ENCODE measurements at regions not wholly inside any gene's neighbourhood (a gene's known extent, or its start where the extent isn't known, plus 50 kb on each side); places are given as distances from the start of the nearest gene placed in this dataset.

- no peak for TF ChIP-seq CREB1 (CRISPR knock-in tag; IDR thresholded peaks at IDR 0.05; ENCODE audit: low read depth)
- TF ChIP-seq, protein P1, sequence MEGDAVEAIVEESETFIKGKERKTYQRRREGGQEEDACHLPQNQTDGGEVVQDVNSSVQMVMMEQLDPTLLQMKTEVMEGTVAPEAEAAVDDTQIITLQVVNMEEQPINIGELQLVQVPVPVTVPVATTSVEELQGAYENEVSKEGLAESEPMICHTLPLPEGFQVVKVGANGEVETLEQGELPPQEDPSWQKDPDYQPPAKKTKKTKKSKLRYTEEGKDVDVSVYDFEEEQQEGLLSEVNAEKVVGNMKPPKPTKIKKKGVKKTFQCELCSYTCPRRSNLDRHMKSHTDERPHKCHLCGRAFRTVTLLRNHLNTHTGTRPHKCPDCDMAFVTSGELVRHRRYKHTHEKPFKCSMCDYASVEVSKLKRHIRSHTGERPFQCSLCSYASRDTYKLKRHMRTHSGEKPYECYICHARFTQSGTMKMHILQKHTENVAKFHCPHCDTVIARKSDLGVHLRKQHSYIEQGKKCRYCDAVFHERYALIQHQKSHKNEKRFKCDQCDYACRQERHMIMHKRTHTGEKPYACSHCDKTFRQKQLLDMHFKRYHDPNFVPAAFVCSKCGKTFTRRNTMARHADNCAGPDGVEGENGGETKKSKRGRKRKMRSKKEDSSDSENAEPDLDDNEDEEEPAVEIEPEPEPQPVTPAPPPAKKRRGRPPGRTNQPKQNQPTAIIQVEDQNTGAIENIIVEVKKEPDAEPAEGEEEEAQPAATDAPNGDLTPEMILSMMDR (conservative IDR thresholded peaks at IDR 0.05; ENCODE audit: low read depth in 2 of 2), result no peak
- no peak for TF ChIP-seq EZH2 (IDR thresholded peaks at IDR 0.05; ENCODE audit: low read depth, unreplicated experiment)
- no peak for TF ChIP-seq POLR2AphosphoS5 (IDR thresholded peaks at IDR 0.05; ENCODE audit: low read depth)
- no peak for TF ChIP-seq EZH2phosphoT487 (IDR thresholded peaks at IDR 0.05; ENCODE audit: unreplicated experiment)
- no peak for TF ChIP-seq STAT1 (IDR thresholded peaks at IDR 0.05; ENCODE audit: unreplicated experiment)
- no peak for TF ChIP-seq REST (IDR thresholded peaks at IDR 0.05; ENCODE audit: unreplicated experiment)
- TF ChIP-seq ZNF331 (CRISPR knock-in tag; IDR thresholded peaks at IDR 0.05; ENCODE audit: low read depth), result no peak
- TF ChIP-seq NANOG (IDR thresholded peaks at IDR 0.05; ENCODE audit: borderline replicate concordance), result no peak
- no peak for TF ChIP-seq JUNB (IDR thresholded peaks at IDR 0.05; ENCODE audit: unreplicated experiment)
- TF ChIP-seq ZNF114 (CRISPR knock-in tag; IDR thresholded peaks at IDR 0.05), result no peak
- TF ChIP-seq, protein P2, sequence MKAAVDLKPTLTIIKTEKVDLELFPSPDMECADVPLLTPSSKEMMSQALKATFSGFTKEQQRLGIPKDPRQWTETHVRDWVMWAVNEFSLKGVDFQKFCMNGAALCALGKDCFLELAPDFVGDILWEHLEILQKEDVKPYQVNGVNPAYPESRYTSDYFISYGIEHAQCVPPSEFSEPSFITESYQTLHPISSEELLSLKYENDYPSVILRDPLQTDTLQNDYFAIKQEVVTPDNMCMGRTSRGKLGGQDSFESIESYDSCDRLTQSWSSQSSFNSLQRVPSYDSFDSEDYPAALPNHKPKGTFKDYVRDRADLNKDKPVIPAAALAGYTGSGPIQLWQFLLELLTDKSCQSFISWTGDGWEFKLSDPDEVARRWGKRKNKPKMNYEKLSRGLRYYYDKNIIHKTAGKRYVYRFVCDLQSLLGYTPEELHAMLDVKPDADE (IDR thresholded peaks at IDR 0.05), result no peak
Observed at GRCh38 chr10:117652228-117653169, 110.0 kb downstream of the EMX2 start.

Data from GM23338 (cell line).